ENCODE measurements at regions not wholly inside any gene's neighbourhood (a gene's known extent, or its start where the extent isn't known, plus 50 kb on each side); places are given as distances from the start of the nearest gene placed in this dataset.
"Not testable (repeated sequence)": the region's sequence is repeated elsewhere in the genome, so short reads cannot be mapped to it uniquely, and the experiment has no call there.

DNA sequence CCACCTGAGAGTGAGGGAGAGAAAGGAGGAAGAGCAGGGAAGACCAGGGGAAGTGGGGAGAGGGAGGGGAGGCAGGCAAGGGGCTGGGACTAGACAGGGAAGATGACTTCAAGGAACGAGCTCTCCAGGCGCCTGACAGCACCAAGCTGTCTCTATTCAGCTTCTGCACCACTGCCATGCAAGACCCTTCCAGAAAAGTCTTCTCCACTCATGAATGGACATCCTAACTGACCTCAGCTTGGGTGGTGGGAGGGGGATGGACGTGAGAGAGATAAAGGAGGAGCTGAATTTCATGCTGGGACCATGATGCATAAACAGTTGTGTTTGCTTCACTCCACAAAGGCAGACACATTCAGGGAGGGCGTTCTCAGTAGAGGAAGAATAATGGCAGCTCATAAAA is 206.4 kb upstream of the ARL4C start:
- Histone ChIP-seq H3K27me3 (no peaks in the 10 kb centered on the region), H3K36me3 (no peaks in the 10 kb centered on the region), H3K4me3 (no peak overlapping the region), H3K27ac (no peak overlapping the region), H3K9me3 (peaks cover under 1% of the 10 kb centered on the region), H3K4me1 (no peaks in the 10 kb centered on the region)
- peak in 1 of 2 donors; percentile 34 for DNase-seq (ENCODE audit: low spot score in 2 of 2)
- TF ChIP-seq POLR2AphosphoS5 (IDR thresholded peaks at IDR 0.05) (no peak), POLR2A (IDR thresholded peaks at IDR 0.05) (no peak), EP300 (IDR thresholded peaks at IDR 0.05) (no peak)
- TF ChIP-seq, protein P1, sequence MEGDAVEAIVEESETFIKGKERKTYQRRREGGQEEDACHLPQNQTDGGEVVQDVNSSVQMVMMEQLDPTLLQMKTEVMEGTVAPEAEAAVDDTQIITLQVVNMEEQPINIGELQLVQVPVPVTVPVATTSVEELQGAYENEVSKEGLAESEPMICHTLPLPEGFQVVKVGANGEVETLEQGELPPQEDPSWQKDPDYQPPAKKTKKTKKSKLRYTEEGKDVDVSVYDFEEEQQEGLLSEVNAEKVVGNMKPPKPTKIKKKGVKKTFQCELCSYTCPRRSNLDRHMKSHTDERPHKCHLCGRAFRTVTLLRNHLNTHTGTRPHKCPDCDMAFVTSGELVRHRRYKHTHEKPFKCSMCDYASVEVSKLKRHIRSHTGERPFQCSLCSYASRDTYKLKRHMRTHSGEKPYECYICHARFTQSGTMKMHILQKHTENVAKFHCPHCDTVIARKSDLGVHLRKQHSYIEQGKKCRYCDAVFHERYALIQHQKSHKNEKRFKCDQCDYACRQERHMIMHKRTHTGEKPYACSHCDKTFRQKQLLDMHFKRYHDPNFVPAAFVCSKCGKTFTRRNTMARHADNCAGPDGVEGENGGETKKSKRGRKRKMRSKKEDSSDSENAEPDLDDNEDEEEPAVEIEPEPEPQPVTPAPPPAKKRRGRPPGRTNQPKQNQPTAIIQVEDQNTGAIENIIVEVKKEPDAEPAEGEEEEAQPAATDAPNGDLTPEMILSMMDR (IDR thresholded peaks at IDR 0.05): no peak
- WGBS: 53% methylated on average over 4 of the region's 4 CpGs

DNA sequence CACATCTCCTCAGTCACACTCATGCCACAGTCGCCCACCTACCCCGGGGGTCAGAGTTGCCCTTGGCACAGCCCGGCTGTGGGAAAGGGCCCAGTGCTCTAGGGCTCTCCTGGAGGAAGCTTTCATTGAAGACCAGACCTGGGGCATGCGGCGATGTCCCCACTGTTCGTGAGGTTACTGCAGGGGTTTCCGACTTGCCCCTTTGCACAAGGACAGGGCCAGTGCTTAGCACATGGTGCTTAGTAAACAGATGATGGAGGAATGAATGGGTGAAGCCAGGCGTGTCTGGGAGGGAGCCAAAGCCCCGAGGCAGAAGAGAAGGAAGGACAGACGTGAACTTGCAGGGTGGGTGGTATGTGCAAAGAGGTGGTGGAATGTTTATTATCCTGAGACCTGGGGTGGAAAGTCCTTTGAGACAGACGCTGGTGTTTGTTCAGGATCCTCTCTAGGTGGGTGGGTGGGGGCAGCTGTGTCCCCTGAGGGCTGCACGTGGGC is 205.9 kb upstream of the ARL4C start:
- no peak overlapping the region for H3K27ac ChIP-seq
- peak in 1 of 2 donors; percentile 72 for DNase-seq (ENCODE audit: low spot score in 2 of 2)
- no peak overlapping the region for H3K4me3 ChIP-seq
- peaks cover 2% of the 10 kb centered on the region for H3K9me3 ChIP-seq
- no peaks in the 10 kb centered on the region for H3K27me3 ChIP-seq
- H3K36me3 ChIP-seq: no peaks in the 10 kb centered on the region
- no peaks in the 10 kb centered on the region for H3K4me1 ChIP-seq
- TF ChIP-seq, protein P1 (IDR thresholded peaks at IDR 0.05): no peak
- no peak for TF ChIP-seq POLR2AphosphoS5 (IDR thresholded peaks at IDR 0.05)
- WGBS: 58% methylated on average over 12 of the region's 12 CpGs

DNA sequence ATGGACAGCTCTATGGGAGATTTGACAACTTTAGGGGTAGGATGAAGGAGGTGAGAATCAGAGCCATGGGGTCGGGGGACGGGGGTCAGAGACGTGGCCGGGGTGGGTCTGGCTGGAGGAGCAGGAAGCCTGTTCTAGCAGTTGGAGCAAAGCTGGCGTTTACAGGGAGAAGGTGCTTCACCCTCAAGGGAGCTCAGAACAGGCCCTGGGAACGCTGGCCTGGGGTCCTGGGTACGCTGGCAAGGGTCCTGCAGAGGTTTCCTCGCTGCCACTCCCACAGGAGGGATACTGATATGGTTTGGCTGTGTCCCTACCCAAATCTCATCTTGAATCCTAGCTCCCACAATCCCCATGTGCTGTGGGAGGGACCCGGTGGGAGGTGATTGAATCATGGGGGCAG is 205.0 kb upstream of the ARL4C start:
- no peak overlapping the region for H3K27ac ChIP-seq
- TF ChIP-seq POLR2A (IDR thresholded peaks at IDR 0.05) (no peak), EP300 (IDR thresholded peaks at IDR 0.05) (no peak), POLR2AphosphoS5 (IDR thresholded peaks at IDR 0.05) (no peak)
- TF ChIP-seq, protein P1 (IDR thresholded peaks at IDR 0.05): no peak
- DNase-seq (ENCODE audit: low spot score in 2 of 2): peak in 1 of 2 donors; percentile 63
- no peaks in the 10 kb centered on the region for H3K4me1 ChIP-seq
- H3K4me3 ChIP-seq: no peak overlapping the region
- no peaks in the 10 kb centered on the region for H3K27me3 ChIP-seq
- WGBS: 96% methylated on average over 8 of the region's 9 CpGs
- peaks cover 10% of the 10 kb centered on the region for H3K9me3 ChIP-seq
- no peaks in the 10 kb centered on the region for H3K36me3 ChIP-seq

DNA sequence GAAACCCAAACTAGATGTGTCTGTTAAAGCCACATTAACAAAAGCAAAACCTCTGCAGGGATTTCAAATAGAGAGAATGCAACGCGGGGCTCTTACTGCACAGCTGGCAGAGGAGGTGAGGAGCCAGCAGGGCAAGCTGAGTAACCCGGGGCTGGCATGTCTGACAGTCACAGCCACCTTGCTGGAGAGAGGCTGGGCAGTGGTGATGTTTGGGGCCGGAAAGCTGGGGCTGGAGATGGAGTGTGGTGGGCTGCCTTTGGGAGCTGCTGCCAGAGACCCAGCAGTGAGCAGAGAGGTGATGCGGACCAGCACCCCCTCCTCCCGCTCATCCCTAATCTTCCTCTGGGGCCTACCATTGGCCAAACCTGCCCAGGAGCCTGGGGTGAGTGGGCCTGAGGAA is 204.5 kb upstream of the ARL4C start:
- WGBS: 94% methylated on average over 6 of the region's 6 CpGs
- DNase-seq (ENCODE audit: low spot score in 2 of 2): peak in 1 of 2 donors; percentile 69
- Histone ChIP-seq H3K4me1 (no peaks in the 10 kb centered on the region), H3K9me3 (peaks cover 11% of the 10 kb centered on the region), H3K4me3 (no peak overlapping the region), H3K27me3 (no peaks in the 10 kb centered on the region), H3K27ac (no peak overlapping the region), H3K36me3 (no peaks in the 10 kb centered on the region)
- TF ChIP-seq POLR2AphosphoS5 (IDR thresholded peaks at IDR 0.05) (no peak), EP300 (IDR thresholded peaks at IDR 0.05) (no peak), POLR2A (IDR thresholded peaks at IDR 0.05) (no peak)
- TF ChIP-seq, protein P1 (IDR thresholded peaks at IDR 0.05): no peak

DNA sequence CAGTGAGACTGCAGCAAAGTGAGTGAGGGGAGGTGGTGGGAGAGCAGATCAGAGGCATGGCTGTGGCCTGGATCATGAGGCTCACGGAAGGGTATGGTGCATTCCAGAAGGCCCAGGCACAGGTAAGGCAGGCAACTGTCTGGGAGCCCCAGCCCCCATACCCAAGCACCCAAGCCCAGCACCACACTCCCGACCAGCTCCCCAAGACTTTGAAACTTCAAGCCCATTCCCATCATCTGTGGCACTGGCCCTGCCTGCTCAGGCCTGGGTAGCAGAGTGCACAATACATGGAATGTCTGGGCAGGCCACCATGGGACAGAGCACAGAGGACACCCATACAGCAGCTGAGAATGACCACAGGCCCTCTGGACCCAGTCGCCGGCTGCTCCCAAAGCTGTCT is 202.6 kb upstream of the ARL4C start:
- Histone ChIP-seq H3K36me3 (no peaks in the 10 kb centered on the region), H3K4me1 (no peaks in the 10 kb centered on the region), H3K4me3 (no peak overlapping the region), H3K27me3 (no peaks in the 10 kb centered on the region), H3K9me3 (peaks cover 11% of the 10 kb centered on the region), H3K27ac (no peak overlapping the region)
- WGBS: 100% methylated on average over 1 of the region's 4 CpGs
- peak in 1 of 2 donors; percentile 70 for DNase-seq (ENCODE audit: low spot score in 2 of 2)
- TF ChIP-seq, protein P1 (IDR thresholded peaks at IDR 0.05): no peak
- TF ChIP-seq EP300 (IDR thresholded peaks at IDR 0.05): no peak
- TF ChIP-seq POLR2A (IDR thresholded peaks at IDR 0.05): no peak
- TF ChIP-seq POLR2AphosphoS5 (IDR thresholded peaks at IDR 0.05): no peak

DNA sequence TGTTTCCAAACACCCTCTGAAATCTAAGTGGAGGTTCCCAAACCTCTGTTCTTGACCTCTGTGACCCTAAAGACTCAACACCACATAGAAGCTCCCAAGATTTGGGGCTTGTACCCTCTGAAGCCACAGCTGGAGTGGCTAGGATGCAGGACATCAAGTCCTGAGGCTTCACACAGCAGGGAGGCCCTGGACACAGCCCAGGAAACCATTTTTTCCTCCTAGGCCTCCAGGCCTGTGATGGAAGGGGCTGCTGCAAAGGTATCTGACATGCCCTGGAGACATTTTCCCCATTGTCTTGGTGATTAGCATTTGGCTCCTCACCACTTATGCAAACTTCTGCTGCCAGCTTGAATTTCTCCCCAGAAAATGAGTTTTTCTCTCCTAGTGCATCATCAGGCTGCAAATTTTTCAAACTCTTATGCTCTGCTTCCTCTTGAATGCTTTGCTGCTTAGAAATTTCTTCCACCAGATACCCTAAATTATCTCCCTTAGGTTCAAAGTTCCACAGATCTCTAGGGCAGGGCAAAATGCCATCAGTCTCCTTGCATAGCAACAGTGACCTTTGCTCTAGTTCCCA is 200.5 kb upstream of the ARL4C start:
- not testable (repeated sequence) for H3K36me3 ChIP-seq, H3K4me3 ChIP-seq, H3K27me3 ChIP-seq, H3K27ac ChIP-seq, H3K4me1 ChIP-seq
- DNase-seq (ENCODE audit: low spot score in 2 of 2): peak in 1 of 2 donors; percentile 18
- H3K9me3 ChIP-seq: peaks cover 11% of the 10 kb centered on the region

Measured in suprapubic skin (tissue), 4 donors.